ENCODE measurements at regions not wholly inside any gene's neighbourhood (a gene's known extent, or its start where the extent isn't known, plus 50 kb on each side); places are given as distances from the start of the nearest gene placed in this dataset.
"Not testable (repeated sequence)": the region's sequence is repeated elsewhere in the genome, so short reads cannot be mapped to it uniquely, and the experiment has no call there.

GRCh38 chr20:30164389-30164788, 1093.1 kb upstream of the DEFB115 start:
- not testable (repeated sequence) for DNase-seq

GRCh38 chr20:30167540-30167939, 1089.9 kb upstream of the DEFB115 start:
- no peak for DNase-seq

- no peak for DNase-seq
Observed at GRCh38 chr20:30168025-30168799, 1089.3 kb upstream of the DEFB115 start.

- no peak for DNase-seq
Observed at GRCh38 chr20:30168800-30169138, 1088.7 kb upstream of the DEFB115 start.

- DNase-seq: no peak
Observed at GRCh38 chr20:30175681-30176080, 1081.8 kb upstream of the DEFB115 start.

- not testable (repeated sequence) for DNase-seq
Observed at GRCh38 chr20:30183124-30183523, 1074.3 kb upstream of the DEFB115 start.

- not testable (repeated sequence) for DNase-seq
Observed at GRCh38 chr20:30191785-30192184, 1065.7 kb upstream of the DEFB115 start.

- DNase-seq: not testable (repeated sequence)
Observed at GRCh38 chr20:30234477-30234876, 1023.0 kb upstream of the DEFB115 start.

GRCh38 chr20:30275073-30275472, 982.4 kb upstream of the DEFB115 start:
- DNase-seq: not testable (repeated sequence)

- no peak for DNase-seq
Observed at GRCh38 chr20:30281584-30282197, 975.8 kb upstream of the DEFB115 start.

- peak; percentile 53 for DNase-seq
Observed at GRCh38 chr20:30283476-30284280, 973.8 kb upstream of the DEFB115 start.

- no peak for DNase-seq
Observed at GRCh38 chr20:30284281-30284905, 973.1 kb upstream of the DEFB115 start.

GRCh38 chr20:30285677-30286076, 971.8 kb upstream of the DEFB115 start:
- DNase-seq: no peak

GRCh38 chr20:30286157-30286556, 971.3 kb upstream of the DEFB115 start:
- no peak for DNase-seq

GRCh38 chr20:30287459-30287858, 970.0 kb upstream of the DEFB115 start:
- DNase-seq: not testable (repeated sequence)

GRCh38 chr20:30288346-30288745, 969.1 kb upstream of the DEFB115 start:
- DNase-seq: no peak

GRCh38 chr20:30289049-30289448, 968.4 kb upstream of the DEFB115 start:
- DNase-seq: not testable (repeated sequence)

- not testable (repeated sequence) for DNase-seq
Observed at GRCh38 chr20:30289711-30290141, 967.7 kb upstream of the DEFB115 start.

GRCh38 chr20:30290361-30291063, 967.0 kb upstream of the DEFB115 start:
- DNase-seq: not testable (repeated sequence)

GRCh38 chr20:30291064-30291379, 966.4 kb upstream of the DEFB115 start:
- not testable (repeated sequence) for DNase-seq

GRCh38 chr20:30291686-30292085, 965.8 kb upstream of the DEFB115 start:
- not testable (repeated sequence) for DNase-seq

GRCh38 chr20:30295396-30295795, 962.1 kb upstream of the DEFB115 start:
- DNase-seq: not testable (repeated sequence)
